ENCODE measurements at regions not wholly inside any gene's neighbourhood (a gene's known extent, or its start where the extent isn't known, plus 50 kb on each side); places are given as distances from the start of the nearest gene placed in this dataset.
A peak's percentile ranks its signal among the peaks of the same experiment; 100 is the strongest.

DNA sequence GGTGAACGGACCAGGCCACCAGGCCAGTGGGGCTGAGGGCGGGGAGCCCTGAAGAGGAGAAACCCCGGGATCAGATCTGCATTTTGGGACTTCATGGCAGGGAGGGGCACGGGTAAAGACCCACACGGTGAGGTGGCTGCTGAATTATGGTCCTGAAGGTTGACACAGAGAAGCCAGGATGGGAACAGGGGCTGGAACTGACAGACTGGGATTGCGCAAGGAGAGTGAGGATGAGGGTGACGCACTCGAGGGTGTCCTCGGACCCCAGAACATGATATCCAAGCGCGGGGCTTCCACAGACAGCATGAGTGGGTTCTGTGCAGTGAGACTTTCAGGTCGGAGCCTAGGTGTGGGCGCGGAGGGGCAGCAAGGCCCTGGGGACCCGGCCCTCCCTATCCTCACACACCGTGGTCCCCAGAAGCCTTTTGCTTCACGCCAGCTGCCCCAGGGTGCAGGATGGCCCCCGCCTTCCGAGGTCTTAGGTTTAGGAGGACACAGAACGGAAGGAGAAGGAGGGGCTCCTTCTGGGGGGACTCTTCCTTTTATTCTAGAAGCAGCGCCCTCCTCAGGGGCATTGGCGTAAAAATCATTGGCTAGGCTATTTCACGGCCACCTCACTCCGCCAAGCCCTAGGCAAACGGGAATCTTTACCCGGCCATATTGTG is 416.8 kb upstream of the HS6ST1 start:
- H3K9me3 ChIP-seq, result no peaks in the 10 kb centered on the region
- no peaks in the 10 kb centered on the region for H3K36me3 ChIP-seq
- H3K4me3 ChIP-seq, result no peak overlapping the region
- no peak for DNase-seq (ENCODE audit: low spot score in 2 of 2)
- no peaks in the 10 kb centered on the region for H3K27me3 ChIP-seq
- no peak overlapping the region for H3K27ac ChIP-seq
- H3K4me1 ChIP-seq, result peaks cover 0 to 31% (median 21%) of the 10 kb centered on the region in 4 donors
- no peak for TF ChIP-seq POLR2A (IDR thresholded peaks at IDR 0.05)
- TF ChIP-seq, protein P1, sequence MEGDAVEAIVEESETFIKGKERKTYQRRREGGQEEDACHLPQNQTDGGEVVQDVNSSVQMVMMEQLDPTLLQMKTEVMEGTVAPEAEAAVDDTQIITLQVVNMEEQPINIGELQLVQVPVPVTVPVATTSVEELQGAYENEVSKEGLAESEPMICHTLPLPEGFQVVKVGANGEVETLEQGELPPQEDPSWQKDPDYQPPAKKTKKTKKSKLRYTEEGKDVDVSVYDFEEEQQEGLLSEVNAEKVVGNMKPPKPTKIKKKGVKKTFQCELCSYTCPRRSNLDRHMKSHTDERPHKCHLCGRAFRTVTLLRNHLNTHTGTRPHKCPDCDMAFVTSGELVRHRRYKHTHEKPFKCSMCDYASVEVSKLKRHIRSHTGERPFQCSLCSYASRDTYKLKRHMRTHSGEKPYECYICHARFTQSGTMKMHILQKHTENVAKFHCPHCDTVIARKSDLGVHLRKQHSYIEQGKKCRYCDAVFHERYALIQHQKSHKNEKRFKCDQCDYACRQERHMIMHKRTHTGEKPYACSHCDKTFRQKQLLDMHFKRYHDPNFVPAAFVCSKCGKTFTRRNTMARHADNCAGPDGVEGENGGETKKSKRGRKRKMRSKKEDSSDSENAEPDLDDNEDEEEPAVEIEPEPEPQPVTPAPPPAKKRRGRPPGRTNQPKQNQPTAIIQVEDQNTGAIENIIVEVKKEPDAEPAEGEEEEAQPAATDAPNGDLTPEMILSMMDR (IDR thresholded peaks at IDR 0.05), result no peak
- TF ChIP-seq EP300 (IDR thresholded peaks at IDR 0.05), result no peak
- WGBS, 2 donors, result 87% methylated on average over 25 to 26 of the region's 26 CpGs

GRCh38 chr2:128736046-128736688 is 417.5 kb upstream of the HS6ST1 start:
- peaks cover 0 to 31% (median 21%) of the 10 kb centered on the region in 4 donors for H3K4me1 ChIP-seq
- H3K36me3 ChIP-seq, result no peaks in the 10 kb centered on the region
- TF ChIP-seq POLR2A (IDR thresholded peaks at IDR 0.05) (no peak), EP300 (IDR thresholded peaks at IDR 0.05) (no peak)
- TF ChIP-seq, protein P1 (IDR thresholded peaks at IDR 0.05), result no peak
- no peaks in the 10 kb centered on the region for H3K27me3 ChIP-seq
- no peak for DNase-seq (ENCODE audit: low spot score in 2 of 2)
- H3K27ac ChIP-seq, result no peak overlapping the region
- H3K9me3 ChIP-seq, result no peaks in the 10 kb centered on the region
- 54 to 59% methylated on average over 14 of the region's 16 CpGs for WGBS, 2 donors
- peak overlapping the region in 3 of 4 donors; percentile 24 to 49 (median 39) for H3K4me3 ChIP-seq

DNA sequence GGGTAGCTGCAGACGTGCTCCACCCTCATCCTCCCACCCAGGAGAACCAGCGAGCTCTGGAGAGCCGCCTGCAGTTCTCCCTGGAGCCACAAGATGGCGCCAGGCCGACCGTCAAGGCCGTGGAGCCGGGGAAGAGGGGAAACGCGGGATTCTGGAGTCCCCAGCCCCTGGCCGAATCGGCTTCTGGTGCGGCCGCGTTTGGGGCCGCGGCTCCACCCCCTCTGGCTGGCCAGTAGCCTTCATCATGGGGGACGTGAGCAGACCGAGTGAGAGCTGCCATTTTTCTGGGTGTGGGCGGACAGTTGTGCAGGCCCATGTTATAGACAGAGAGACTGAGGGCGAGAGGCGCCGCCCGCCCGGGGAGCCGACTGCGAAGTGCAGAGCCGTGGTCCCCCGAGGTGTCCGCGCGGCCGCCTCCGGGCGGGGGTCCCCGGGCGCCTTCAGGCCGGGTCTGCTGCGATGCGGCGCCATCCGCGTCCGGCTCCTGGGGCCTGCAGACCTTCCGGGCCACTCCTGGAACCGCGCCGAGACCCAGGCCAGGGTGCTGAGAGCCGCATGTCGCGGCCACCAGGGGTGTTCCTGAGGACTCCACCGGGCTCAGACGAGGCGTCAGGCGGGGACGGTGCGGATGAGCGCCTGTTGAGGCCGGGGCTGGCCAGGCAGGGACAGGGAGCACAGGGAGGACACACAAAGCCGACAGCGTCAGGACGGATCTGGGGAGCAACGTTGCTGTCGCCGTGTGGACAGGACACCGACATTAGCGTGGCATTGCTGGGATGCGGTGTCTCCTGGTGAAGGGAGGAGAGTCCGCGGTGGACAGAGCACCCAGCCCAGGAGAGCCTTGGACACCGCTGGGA is 418.2 kb upstream of the HS6ST1 start:
- Histone ChIP-seq H3K4me1 (peaks cover 0 to 31% (median 21%) of the 10 kb centered on the region in 4 donors), H3K36me3 (no peaks in the 10 kb centered on the region), H3K27ac (peak overlapping the region in 1 of 4 donors; percentile 47), H3K4me3 (peak overlapping the region; percentile 24 to 49 (median 32)), H3K27me3 (no peaks in the 10 kb centered on the region), H3K9me3 (no peaks in the 10 kb centered on the region)
- no peak for TF ChIP-seq POLR2A (IDR thresholded peaks at IDR 0.05)
- TF ChIP-seq, protein P1 (IDR thresholded peaks at IDR 0.05), result peak; percentile 89 to 99 (median 97)
- peak; percentile 64 to 77 for DNase-seq (ENCODE audit: low spot score in 2 of 2)
- WGBS, 2 donors, result 36% methylated on average over 41 to 71 of the region's 71 CpGs

DNA sequence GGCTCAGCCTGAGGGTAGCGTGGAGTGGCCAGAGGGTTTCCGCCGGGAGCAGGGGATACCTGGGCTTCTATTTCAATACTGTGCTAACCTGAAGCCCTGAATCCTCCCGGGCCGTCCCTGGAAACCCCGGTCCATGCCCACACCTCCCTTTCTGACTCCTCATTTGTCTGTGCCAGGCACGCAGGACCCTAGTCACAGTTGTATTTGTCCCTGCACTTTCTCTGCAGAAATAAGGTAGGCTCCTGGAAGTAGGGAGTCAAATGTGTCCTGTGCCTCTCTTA is 418.8 kb upstream of the HS6ST1 start:
- WGBS, 2 donors, result 96 to 97% methylated on average over 7 of the region's 7 CpGs
- DNase-seq (ENCODE audit: low spot score in 2 of 2), result no peak
- Histone ChIP-seq H3K36me3 (no peaks in the 10 kb centered on the region), H3K9me3 (no peaks in the 10 kb centered on the region), H3K27me3 (no peaks in the 10 kb centered on the region), H3K4me3 (no peak overlapping the region), H3K27ac (no peak overlapping the region), H3K4me1 (peaks cover 0 to 31% (median 21%) of the 10 kb centered on the region in 4 donors)
- no peak for TF ChIP-seq EP300 (IDR thresholded peaks at IDR 0.05)
- TF ChIP-seq, protein P1 (IDR thresholded peaks at IDR 0.05), result no peak
- TF ChIP-seq POLR2A (IDR thresholded peaks at IDR 0.05), result no peak
